Embryonic facial prominence (tissue), 1 donor: ENCODE measurements at regions not wholly inside any gene's neighbourhood (a gene's known extent, or its start where the extent isn't known, plus 50 kb on each side); places are given as distances from the start of the nearest gene placed in this dataset.

Experiments used
- DNase-seq: peaks from one replicate; pipeline ENCODE4 v3.0.0-alpha.2; 2016; ENCODE audit errors: extremely low spot score

- no peak for DNase-seq
These were observed 1434.0 kb upstream of the LRRTM3 start for GRCh38 chr10:65491799-65492198.

GRCh38 chr10:65496541-65496940 is 1429.3 kb upstream of the LRRTM3 start:
- no peak for DNase-seq

GRCh38 chr10:65497837-65498236 is 1428.0 kb upstream of the LRRTM3 start:
- DNase-seq, result no peak

- no peak for DNase-seq
These were observed 1425.1 kb upstream of the LRRTM3 start for GRCh38 chr10:65500716-65501115.

GRCh38 chr10:65501259-65501658 is 1424.6 kb upstream of the LRRTM3 start:
- no peak for DNase-seq

GRCh38 chr10:65518379-65518778 is 1407.5 kb upstream of the LRRTM3 start:
- no peak for DNase-seq

GRCh38 chr10:65528986-65529385 is 1396.8 kb upstream of the LRRTM3 start:
- DNase-seq, result no peak

GRCh38 chr10:65531545-65531944 is 1394.3 kb upstream of the LRRTM3 start:
- DNase-seq, result no peak

GRCh38 chr10:65534771-65535170 is 1391.1 kb upstream of the LRRTM3 start:
- DNase-seq, result no peak

GRCh38 chr10:65544756-65545155 is 1381.1 kb upstream of the LRRTM3 start:
- no peak for DNase-seq

GRCh38 chr10:65548001-65548400 is 1377.8 kb upstream of the LRRTM3 start:
- no peak for DNase-seq

- DNase-seq, result no peak
These were observed 1375.1 kb upstream of the LRRTM3 start for GRCh38 chr10:65550761-65551160.

- DNase-seq, result no peak
These were observed 1370.6 kb upstream of the LRRTM3 start for GRCh38 chr10:65555192-65555591.

GRCh38 chr10:65556006-65556405 is 1369.8 kb upstream of the LRRTM3 start:
- no peak for DNase-seq

- no peak for DNase-seq
These were observed 1366.5 kb upstream of the LRRTM3 start for GRCh38 chr10:65559369-65559768.

GRCh38 chr10:65565246-65565645 is 1360.6 kb upstream of the LRRTM3 start:
- no peak for DNase-seq

- no peak for DNase-seq
These were observed 1358.9 kb upstream of the LRRTM3 start for GRCh38 chr10:65566906-65567305.

- peak; percentile 16 for DNase-seq
These were observed 1355.5 kb upstream of the LRRTM3 start for GRCh38 chr10:65570143-65571010.

- no peak for DNase-seq
These were observed 1354.7 kb upstream of the LRRTM3 start for GRCh38 chr10:65571011-65571570.

- DNase-seq, result no peak
These were observed 1344.3 kb upstream of the LRRTM3 start for GRCh38 chr10:65581426-65582026.

- no peak for DNase-seq
These were observed 1323.5 kb upstream of the LRRTM3 start for GRCh38 chr10:65602182-65602865.

- DNase-seq, result no peak
These were observed 1314.2 kb upstream of the LRRTM3 start for GRCh38 chr10:65611592-65611991.
